Thymus (tissue), 11 donors: ENCODE measurements at regions not wholly inside any gene's neighbourhood (a gene's known extent, or its start where the extent isn't known, plus 50 kb on each side); places are given as distances from the start of the nearest gene placed in this dataset.
"Not testable (repeated sequence)": the region's sequence is repeated elsewhere in the genome, so short reads cannot be mapped to it uniquely, and the experiment has no call there.

ENCODE experiments used
- DNase-seq, 9 donors: peaks; one replicate each; pipeline ENCODE4 v3.0.0-alpha.2; 2013; ENCODE audit warnings: low spot score in 9 of 9, low read depth in 6 of 9, missing footprints in 1 of 9
- H3K27ac ChIP-seq, 2 donors: one replicate each; pipeline ENCODE4 v1.5.1; 2013; ENCODE audit warnings: control low read depth in 1 of 2, low read depth in 1 of 2, low read length in 1 of 2, mild to moderate bottlenecking in 1 of 2, moderate library complexity in 1 of 2
- H3K27me3 ChIP-seq, 2 donors: one replicate each; pipeline ENCODE4 v1.5.1; 2013; ENCODE audit warnings: low read length in 1 of 2; ENCODE audit not compliant: control insufficient read depth in 2 of 2, insufficient read depth in 1 of 2
- H3K36me3 ChIP-seq, 2 donors: one replicate each; pipeline ENCODE4 v1.5.1; 2013; ENCODE audit warnings: low read length in 1 of 2, mild to moderate bottlenecking in 1 of 2, moderate library complexity in 1 of 2; ENCODE audit not compliant: control insufficient read depth in 2 of 2, insufficient read depth in 2 of 2
- H3K4me1 ChIP-seq, 2 donors: one replicate each; pipeline ENCODE4 v1.5.1; 2013; ENCODE audit warnings: low read length in 2 of 2; ENCODE audit not compliant: control insufficient read depth in 2 of 2, insufficient read depth in 2 of 2
- H3K4me3 ChIP-seq, 2 donors: one replicate each; pipeline ENCODE4 v1.5.1; 2013; ENCODE audit warnings: low read length in 2 of 2, control low read depth in 1 of 2, mild to moderate bottlenecking in 1 of 2
- H3K9me3 ChIP-seq, 2 donors: one replicate each; pipeline ENCODE4 v1.5.1; 2013; ENCODE audit warnings: low read length in 1 of 2, mild to moderate bottlenecking in 1 of 2; ENCODE audit not compliant: control insufficient read depth in 2 of 2, insufficient read depth in 1 of 2
- WGBS: extraction: QIAGEN DNeasy Blood & Tissue Kit; methylation state at CpG from one replicate; pipeline ENCODE4 v1.1.7; 2013; 5-methylcytosine and 5-hydroxymethylcytosine counted together
- donor health status: healthy.

GRCh38 chr3:144749536-144750253 is 778.1 kb downstream of the DIPK2A start:
- not testable (repeated sequence) for H3K27ac ChIP-seq, H3K27me3 ChIP-seq, H3K36me3 ChIP-seq, H3K4me3 ChIP-seq, H3K4me1 ChIP-seq, H3K9me3 ChIP-seq, DNase-seq
- 97% methylated on average over 38 of the region's 38 CpGs for WGBS

- Histone ChIP-seq H3K4me3 (no peak overlapping the region), H3K9me3 (peaks cover 0 to 7% of the 10 kb centered on the region in 2 donors), H3K36me3 (no peaks in the 10 kb centered on the region), H3K27me3 (no peaks in the 10 kb centered on the region), H3K27ac (no peak overlapping the region), H3K4me1 (no peaks in the 10 kb centered on the region)
- no peak for DNase-seq
- 94% methylated on average over 3 of the region's 3 CpGs for WGBS
Observed at GRCh38 chr3:144754076-144754783, 782.6 kb downstream of the DIPK2A start.

GRCh38 chr3:144756704-144757440 is 785.2 kb downstream of the DIPK2A start:
- Histone ChIP-seq H3K9me3 (peaks cover 0 to 7% of the 10 kb centered on the region in 2 donors), H3K27ac (no peak overlapping the region), H3K4me3 (no peak overlapping the region), H3K4me1 (no peaks in the 10 kb centered on the region), H3K36me3 (no peaks in the 10 kb centered on the region), H3K27me3 (no peaks in the 10 kb centered on the region)
- DNase-seq, result no peak
- WGBS, result 92% methylated on average over 27 of the region's 27 CpGs

GRCh38 chr3:144760831-144761230 is 789.2 kb downstream of the DIPK2A start:
- Histone ChIP-seq H3K27me3 (no peaks in the 10 kb centered on the region), H3K9me3 (peaks cover 0 to 7% of the 10 kb centered on the region in 2 donors), H3K4me3 (no peak overlapping the region), H3K4me1 (no peaks in the 10 kb centered on the region), H3K27ac (no peak overlapping the region), H3K36me3 (no peaks in the 10 kb centered on the region)
- no peak for DNase-seq
- 60% methylated on average over 2 of the region's 2 CpGs for WGBS

- H3K4me1 ChIP-seq, result no peaks in the 10 kb centered on the region
- H3K27me3 ChIP-seq, result no peaks in the 10 kb centered on the region
- DNase-seq, result no peak
- H3K36me3 ChIP-seq, result no peaks in the 10 kb centered on the region
- peaks cover 0 to 2% of the 10 kb centered on the region in 2 donors for H3K9me3 ChIP-seq
- no peak overlapping the region for H3K27ac ChIP-seq
- 93% methylated on average over 1 of the region's 1 CpG for WGBS
- H3K4me3 ChIP-seq, result no peak overlapping the region
Observed at GRCh38 chr3:144762091-144762490, 790.5 kb downstream of the DIPK2A start.

- Histone ChIP-seq H3K36me3 (no peaks in the 10 kb centered on the region), H3K4me3 (no peak overlapping the region), H3K27me3 (no peaks in the 10 kb centered on the region), H3K9me3 (no peaks in the 10 kb centered on the region), H3K27ac (no peak overlapping the region), H3K4me1 (no peaks in the 10 kb centered on the region)
- 74% methylated on average over 3 of the region's 3 CpGs for WGBS
- DNase-seq, result no peak
Observed at GRCh38 chr3:144763878-144764454, 792.3 kb downstream of the DIPK2A start.

GRCh38 chr3:144770281-144770680 is 798.7 kb downstream of the DIPK2A start:
- H3K27ac ChIP-seq, result no peak overlapping the region
- no peak for DNase-seq
- H3K9me3 ChIP-seq, result no peaks in the 10 kb centered on the region
- H3K36me3 ChIP-seq, result no peaks in the 10 kb centered on the region
- H3K4me1 ChIP-seq, result no peaks in the 10 kb centered on the region
- WGBS, result 90% methylated on average over 1 of the region's 1 CpG
- H3K4me3 ChIP-seq, result no peak overlapping the region
- no peaks in the 10 kb centered on the region for H3K27me3 ChIP-seq

GRCh38 chr3:144770915-144771351 is 799.3 kb downstream of the DIPK2A start:
- Histone ChIP-seq H3K9me3 (no peaks in the 10 kb centered on the region), H3K27ac (no peak overlapping the region), H3K4me3 (no peak overlapping the region), H3K4me1 (no peaks in the 10 kb centered on the region), H3K27me3 (no peaks in the 10 kb centered on the region), H3K36me3 (no peaks in the 10 kb centered on the region)
- WGBS, result 92% methylated on average over 1 of the region's 1 CpG
- DNase-seq, result no peak
